ENCODE measurements at regions not wholly inside any gene's neighbourhood (a gene's known extent, or its start where the extent isn't known, plus 50 kb on each side); places are given as distances from the start of the nearest gene placed in this dataset.

DNA sequence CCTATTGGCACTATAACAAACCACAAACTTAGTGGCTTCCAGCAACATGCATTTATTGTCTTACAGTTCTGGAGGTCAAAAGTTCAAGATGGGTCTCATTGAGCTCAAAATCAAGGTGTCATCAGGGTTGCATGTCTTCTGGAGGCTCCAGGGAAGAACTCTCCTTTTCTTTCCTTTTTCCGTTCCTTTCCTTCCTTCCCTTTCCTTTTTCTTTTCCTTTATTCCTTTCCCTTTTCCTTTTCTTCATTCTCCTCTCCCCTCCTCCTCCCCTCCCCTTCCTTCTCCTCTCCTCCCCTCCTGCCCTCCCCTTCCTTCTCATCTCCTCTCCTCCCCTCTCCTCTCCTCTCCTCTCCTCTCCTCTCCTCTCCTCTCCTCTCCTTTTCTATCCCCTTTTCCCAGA, 460.2 kb upstream of the CDH4 start:
- 95 to 100% methylated on average over 1 of the region's 1 CpG for WGBS, 2 donors
- TF ChIP-seq POLR2A (IDR thresholded peaks at IDR 0.05) = no peak
- TF ChIP-seq, protein P1, sequence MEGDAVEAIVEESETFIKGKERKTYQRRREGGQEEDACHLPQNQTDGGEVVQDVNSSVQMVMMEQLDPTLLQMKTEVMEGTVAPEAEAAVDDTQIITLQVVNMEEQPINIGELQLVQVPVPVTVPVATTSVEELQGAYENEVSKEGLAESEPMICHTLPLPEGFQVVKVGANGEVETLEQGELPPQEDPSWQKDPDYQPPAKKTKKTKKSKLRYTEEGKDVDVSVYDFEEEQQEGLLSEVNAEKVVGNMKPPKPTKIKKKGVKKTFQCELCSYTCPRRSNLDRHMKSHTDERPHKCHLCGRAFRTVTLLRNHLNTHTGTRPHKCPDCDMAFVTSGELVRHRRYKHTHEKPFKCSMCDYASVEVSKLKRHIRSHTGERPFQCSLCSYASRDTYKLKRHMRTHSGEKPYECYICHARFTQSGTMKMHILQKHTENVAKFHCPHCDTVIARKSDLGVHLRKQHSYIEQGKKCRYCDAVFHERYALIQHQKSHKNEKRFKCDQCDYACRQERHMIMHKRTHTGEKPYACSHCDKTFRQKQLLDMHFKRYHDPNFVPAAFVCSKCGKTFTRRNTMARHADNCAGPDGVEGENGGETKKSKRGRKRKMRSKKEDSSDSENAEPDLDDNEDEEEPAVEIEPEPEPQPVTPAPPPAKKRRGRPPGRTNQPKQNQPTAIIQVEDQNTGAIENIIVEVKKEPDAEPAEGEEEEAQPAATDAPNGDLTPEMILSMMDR (IDR thresholded peaks at IDR 0.05) = no peak
- DNase-seq (ENCODE audit: low spot score in 2 of 2) = no peak
- no peak overlapping the region for H3K4me3 ChIP-seq (ENCODE audit: low read depth, poor library complexity, severe bottlenecking)
- intact Hi-C loops (cut with DNase I; ENCODE audit: low total_unique reads) = no loop called here

DNA sequence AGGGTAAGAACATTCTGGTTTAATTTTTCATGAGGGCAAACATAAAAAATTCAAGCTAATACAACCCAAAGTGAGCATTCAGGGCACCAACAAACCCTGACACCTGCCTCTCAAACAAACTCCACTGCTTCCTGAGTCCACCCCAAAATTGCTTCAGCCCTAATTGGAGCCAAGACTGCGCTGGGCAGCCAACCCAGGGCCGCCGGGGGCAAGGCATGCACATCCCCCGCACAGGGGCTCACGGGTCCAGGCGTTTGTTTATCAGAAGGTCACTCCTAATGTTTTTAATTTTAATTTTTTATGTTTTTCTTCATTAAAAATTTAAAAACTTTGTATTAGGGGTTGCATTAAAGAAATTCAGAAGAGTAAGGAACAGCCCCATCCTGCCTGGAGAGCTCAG, 459.1 kb upstream of the CDH4 start:
- WGBS, 2 donors = 88 to 94% methylated on average over 6 of the region's 6 CpGs
- intact Hi-C loops (cut with DNase I; ENCODE audit: low total_unique reads) = no loop called here
- H3K4me3 ChIP-seq (ENCODE audit: low read depth, poor library complexity, severe bottlenecking) = no peak overlapping the region
- no peak for DNase-seq (ENCODE audit: low spot score in 2 of 2)
- TF ChIP-seq, protein P1 (IDR thresholded peaks at IDR 0.05) = no peak
- no peak for TF ChIP-seq POLR2A (IDR thresholded peaks at IDR 0.05)

DNA sequence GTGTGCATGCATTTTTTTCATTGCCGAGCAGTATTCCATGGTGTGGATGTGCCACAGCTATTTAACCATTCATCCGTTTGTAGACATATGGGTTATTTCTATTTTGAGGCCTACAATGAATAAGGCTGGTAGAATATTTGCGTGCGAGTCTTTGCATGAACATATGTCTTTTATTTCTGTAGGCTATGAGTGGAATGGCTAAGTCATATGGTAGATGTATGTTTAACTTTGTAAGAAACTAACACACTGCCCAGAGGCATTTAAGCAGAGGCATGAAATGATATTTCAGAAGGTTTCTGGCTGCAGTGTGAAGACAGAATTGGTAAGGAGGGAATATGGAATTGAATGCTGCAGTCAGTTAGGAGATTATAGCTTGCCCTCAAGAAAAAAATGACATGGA, 457.4 kb upstream of the CDH4 start:
- no peak overlapping the region for H3K4me3 ChIP-seq (ENCODE audit: low read depth, poor library complexity, severe bottlenecking)
- DNase-seq (ENCODE audit: low spot score in 2 of 2) = no peak
- TF ChIP-seq, protein P1 (IDR thresholded peaks at IDR 0.05) = no peak
- TF ChIP-seq POLR2A (IDR thresholded peaks at IDR 0.05) = no peak
- intact Hi-C loops (cut with DNase I; ENCODE audit: low total_unique reads) = no loop called here
- WGBS, 2 donors = 67 to 76% methylated on average over 4 of the region's 4 CpGs

DNA sequence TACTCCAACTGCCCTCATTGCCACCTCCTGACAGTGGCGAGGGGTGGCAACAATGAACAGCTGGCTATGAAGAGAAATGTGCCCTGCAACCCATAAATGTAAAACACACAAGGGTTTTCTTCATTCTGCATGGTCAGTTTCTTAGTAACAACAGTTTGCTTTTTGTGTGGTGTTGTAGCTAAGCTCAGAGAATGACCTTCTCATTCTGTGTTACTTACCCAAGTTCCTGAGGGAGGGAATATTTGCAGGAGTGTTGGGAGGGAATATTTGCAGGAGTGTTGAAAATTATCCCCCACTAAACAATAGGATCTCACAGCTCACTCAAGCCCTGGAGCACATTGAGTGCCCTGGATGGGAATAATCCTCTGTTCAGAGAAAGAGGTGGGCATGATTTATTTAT, 456.4 kb upstream of the CDH4 start:
- TF ChIP-seq POLR2A (IDR thresholded peaks at IDR 0.05) = no peak
- TF ChIP-seq, protein P1 (IDR thresholded peaks at IDR 0.05) = no peak
- no peak overlapping the region for H3K4me3 ChIP-seq (ENCODE audit: low read depth, poor library complexity, severe bottlenecking)
- WGBS, 2 donors = 84 to 96% methylated on average over 1 of the region's 1 CpG
- intact Hi-C loops (cut with DNase I; ENCODE audit: low total_unique reads) = no loop called here
- no peak for DNase-seq (ENCODE audit: low spot score in 2 of 2)

DNA sequence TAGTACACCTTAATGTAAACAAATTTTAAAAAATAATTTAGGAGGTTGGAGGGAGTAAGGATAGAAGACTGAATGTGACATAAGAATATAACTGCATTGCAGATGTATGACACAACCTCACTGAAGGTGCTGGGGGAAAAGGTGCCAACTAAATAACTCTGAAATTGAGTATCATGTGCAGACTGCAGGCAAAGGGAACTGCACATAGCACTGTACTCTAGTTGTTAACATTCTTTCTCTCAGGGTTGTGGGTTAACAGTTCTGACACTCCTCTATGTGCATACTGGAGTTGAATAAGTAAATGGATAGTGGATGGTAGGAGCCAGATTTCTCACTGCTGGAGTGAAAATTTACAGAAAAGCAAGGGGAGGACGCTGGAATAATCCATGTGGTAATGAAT, 451.9 kb upstream of the CDH4 start:
- intact Hi-C loops (cut with DNase I; ENCODE audit: low total_unique reads) = no loop called here
- H3K4me3 ChIP-seq (ENCODE audit: low read depth, poor library complexity, severe bottlenecking) = no peak overlapping the region
- no peak for TF ChIP-seq POLR2A (IDR thresholded peaks at IDR 0.05)
- TF ChIP-seq, protein P1 (IDR thresholded peaks at IDR 0.05) = no peak
- DNase-seq (ENCODE audit: low spot score in 2 of 2) = no peak
- 73 to 77% methylated on average over 1 of the region's 1 CpG for WGBS, 2 donors

DNA sequence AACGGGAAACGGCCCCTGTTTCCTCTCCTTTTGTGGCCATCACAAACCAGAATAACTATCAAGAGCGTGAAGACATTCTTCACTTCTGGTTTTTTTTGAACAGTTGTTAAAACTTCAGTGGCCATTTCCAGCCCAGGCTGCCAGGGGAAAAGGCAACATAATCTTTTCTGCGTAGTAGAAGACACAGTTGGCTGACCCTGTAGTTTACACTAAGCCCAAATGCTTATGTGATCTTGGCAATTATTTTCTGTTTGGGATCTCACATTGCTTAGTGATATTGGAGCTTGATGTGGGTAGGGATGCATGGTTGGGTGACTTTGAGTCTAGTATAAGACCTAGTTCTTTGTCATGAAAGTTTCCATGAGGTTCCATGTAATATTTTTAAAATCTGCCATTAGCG, 449.4 kb upstream of the CDH4 start:
- WGBS, 2 donors = 82 to 85% methylated on average over 5 of the region's 5 CpGs
- no peak for TF ChIP-seq POLR2A (IDR thresholded peaks at IDR 0.05)
- TF ChIP-seq, protein P1 (IDR thresholded peaks at IDR 0.05) = no peak
- no peak for DNase-seq (ENCODE audit: low spot score in 2 of 2)
- intact Hi-C loops (cut with DNase I; ENCODE audit: low total_unique reads) = no loop called here
- no peak overlapping the region for H3K4me3 ChIP-seq (ENCODE audit: low read depth, poor library complexity, severe bottlenecking)

Data from lower leg skin (tissue), 4 donors.